HepG2 (cell line): ENCODE measurements at regions not wholly inside any gene's neighbourhood (a gene's known extent, or its start where the extent isn't known, plus 50 kb on each side); places are given as distances from the start of the nearest gene placed in this dataset.

Experiments
- ATAC-seq: fragments of 200-7000 bp; cut with Tn5 transposase; 3 replicates; pipeline ENCODE4 v1.9.1; 2020; ENCODE audit warnings: mild to moderate bottlenecking, moderate library complexity
- BruUV-seq: library from RNA; stranded (reverse); fragments of 400-500 nt; replicated peaks from 2 replicates; lab custom pipeline; 2021; lab: Mats Ljungman, UMichigan
- CTCF ChIA-PET: fragments of 300-600 bp; formaldehyde crosslinking; extraction: SDS; loops from one replicate; lab custom pipeline; 2021; ENCODE audit warnings: low total read pairs, inconsistent platforms, low intra/inter-chr PET ratio; lab: Yijun Ruan, JAX
- POLR2A ChIA-PET: fragments of 350-600 bp; sonication (Branson Sonifier 250); formaldehyde crosslinking; loops from one replicate; lab custom pipeline; 2020; ENCODE audit warnings: antibody characterized with exemption, inconsistent platforms; lab: Yijun Ruan, JAX
- DNase-seq: peaks from one replicate; pipeline ENCODE4 v3.0.0-alpha.2; 2015; ENCODE audit warnings: low spot score
- FAIRE-seq: peaks from 3 replicates; lab custom pipeline; 2011; peaks lifted over from hg19 to GRCh38; lab: Jason Lieb, UNC
- H2AFZ ChIP-seq: one replicate; pipeline ENCODE4 v1.6.1; 2011; ENCODE audit warnings: low read length, inconsistent platforms
- H3K27ac ChIP-seq: fragments of 300-600 bp; 3 replicates; pipeline ENCODE4 v1.8.0; 2011; ENCODE audit warnings: mixed run types, mild to moderate bottlenecking, mixed read lengths, low read length, inconsistent platforms; ENCODE audit not compliant: insufficient read depth; ENCODE audit errors: extremely low read length
- H3K27me3 ChIP-seq, 2 experiments: fragments of 200-600 bp in 1 of 2; 2 replicates in 1 of 2; 3 replicates in 1 of 2; pipeline versions ENCODE4 v1.6.0 to v1.8.0; 2011; ENCODE audit warnings: low read length in 2 of 2, mild to moderate bottlenecking in 2 of 2, moderate library complexity in 2 of 2, inconsistent platforms in 1 of 2; ENCODE audit not compliant: insufficient read depth in 2 of 2, control insufficient read depth in 1 of 2
- H3K36me3 ChIP-seq, 2 experiments: fragments of 200-600 bp in 1 of 2; replicated peaks in 1 of 2; 2 replicates in 1 of 2; 3 replicates in 1 of 2; pipeline versions ENCODE4 v1.5.1 to v1.8.0; 2011; ENCODE audit warnings: low read length in 2 of 2, inconsistent platforms in 1 of 2; ENCODE audit not compliant: insufficient read depth in 2 of 2, control insufficient read depth in 1 of 2
- H3K4me1 ChIP-seq: 2 replicates; pipeline ENCODE4 v1.5.1; 2012; ENCODE audit warnings: low read length, inconsistent platforms; ENCODE audit not compliant: insufficient read depth
- H3K4me2 ChIP-seq: 2 replicates; pipeline ENCODE4 v1.6.0; 2011; ENCODE audit warnings: low read depth, low read length, inconsistent platforms
- H3K4me3 ChIP-seq, 3 experiments: fragments of 200-600 bp in 1 of 3; sonication (generic), shearing (Covaris generic) in 1 of 3; replicated peaks in 1 of 3; 2 replicates each; pipeline ENCODE4 v1.5.1; 2011 to 2016; ENCODE audit warnings: low read length in 3 of 3, inconsistent platforms in 2 of 3, low read depth in 2 of 3, mild to moderate bottlenecking in 2 of 3, control low read depth in 1 of 3, mixed read lengths in 1 of 3; ENCODE audit not compliant: insufficient read depth in 1 of 3
- H3K79me2 ChIP-seq: one replicate; pipeline ENCODE4 v1.6.1; 2011; ENCODE audit warnings: low read length, inconsistent platforms; ENCODE audit not compliant: insufficient read depth
- H3K9ac ChIP-seq: 2 replicates; pipeline ENCODE4 v1.6.0; 2011; ENCODE audit warnings: mild to moderate bottlenecking, low read depth, low read length, inconsistent platforms; ENCODE audit not compliant: insufficient read depth
- H3K9me3 ChIP-seq: 2 replicates; pipeline ENCODE4 v1.5.1; 2012; ENCODE audit warnings: mild to moderate bottlenecking, low read length
- H4K20me1 ChIP-seq: 2 replicates; pipeline ENCODE4 v1.6.0; 2011; ENCODE audit warnings: inconsistent platforms, mild to moderate bottlenecking, low read length, moderate library complexity; ENCODE audit not compliant: insufficient read depth
- BHLHE40 ChIP-seq: IDR thresholded peaks from 2 replicates; pipeline ENCODE4 v1.6.1; 2011; ENCODE audit warnings: low read length, improper control_type of control experiment
- FOXJ3 ChIP-seq: sonication (generic); formaldehyde crosslinking; IDR thresholded peaks from 2 replicates; pipeline ENCODE4 v1.4.0; 2020; ENCODE audit warnings: missing genetic modification reagents, mild to moderate bottlenecking, borderline replicate concordance
- GLI4 ChIP-seq: sonication (generic); formaldehyde crosslinking; IDR thresholded peaks from 2 replicates; pipeline ENCODE4 v1.5.1; 2020; ENCODE audit warnings: missing genetic modification reagents, mild to moderate bottlenecking, moderate library complexity, borderline replicate concordance
- HDAC6 ChIP-seq: fragments of 200-600 bp; sonication (generic); IDR thresholded peaks from 2 replicates; pipeline ENCODE4 v1.7.0; 2017; ENCODE audit warnings: mild to moderate bottlenecking, antibody characterized with exemption, low read length, low read depth
- JUNB ChIP-seq: sonication (generic); formaldehyde crosslinking; IDR thresholded peaks from 2 replicates; pipeline ENCODE4 v1.8.0; 2022; ENCODE audit warnings: missing genetic modification reagents, mild to moderate bottlenecking, borderline replicate concordance
- SALL1 ChIP-seq: sonication (generic); formaldehyde crosslinking; IDR thresholded peaks from 2 replicates; pipeline ENCODE4 v1.8.0; 2022; ENCODE audit warnings: mild to moderate bottlenecking, missing genetic modification reagents
- SRSF4 ChIP-seq: fragments of 200-400 bp; formaldehyde crosslinking; IDR thresholded peaks from one replicate; pipeline ENCODE4 v1.6.1; 2018; ENCODE audit warnings: mild to moderate bottlenecking, low read depth, low read length, moderate library complexity; ENCODE audit not compliant: poor library complexity, severe bottlenecking
- ZBTB20 ChIP-seq: sonication (generic); formaldehyde crosslinking; IDR thresholded peaks from 2 replicates; pipeline ENCODE4 v1.8.1; 2023; ENCODE audit warnings: missing genetic modification reagents, low read depth, mild to moderate bottlenecking, borderline replicate concordance
- ZMYM3 ChIP-seq: sonication (generic); formaldehyde crosslinking; IDR thresholded peaks from 2 replicates; pipeline ENCODE4 v1.5.1; 2020; ENCODE audit warnings: mild to moderate bottlenecking, missing genetic modification reagents
- ZNF431 ChIP-seq: sonication (generic); formaldehyde crosslinking; IDR thresholded peaks from 2 replicates; pipeline ENCODE4 v1.9.0; 2022; ENCODE audit warnings: missing genetic modification reagents, low read depth, mild to moderate bottlenecking, borderline replicate concordance
- ZNF660 ChIP-seq: sonication (generic); formaldehyde crosslinking; IDR thresholded peaks from 2 replicates; pipeline ENCODE4 v1.5.1; 2020; ENCODE audit warnings: mild to moderate bottlenecking, low read depth, missing genetic modification reagents, borderline replicate concordance
- WGBS: methylation state at CpG from one replicate; pipeline ENCODE4 v1.1.6; 2017; ENCODE audit warnings: low lambda C conversion rate; 5-methylcytosine and 5-hydroxymethylcytosine counted together
- in situ Hi-C: cut with HindIII; loops from 2 replicates; pipeline ENCODE4 v1.10.0; 2017; ENCODE audit warnings: low pct_unique_long_range_greater_than_20kb; ENCODE audit not compliant: extremely low pct_ligation_motif_present
- intact Hi-C: fragments of 100-400 bp; cut with micrococcal nuclease; formaldehyde crosslinking; loops from one replicate; pipeline ENCODE4 v1.10.0; 2022; ENCODE audit not compliant: unreplicated experiment
- TF ChIP-seq, protein P1 (sequence below): sonication (generic); formaldehyde crosslinking; IDR thresholded peaks from 2 replicates; pipeline ENCODE4 v1.5.0; 2020; ENCODE audit warnings: mild to moderate bottlenecking, missing genetic modification reagents
- TF ChIP-seq, protein P2 (sequence below): sonication (generic); formaldehyde crosslinking; IDR thresholded peaks from 2 replicates; pipeline ENCODE4 v1.4.0; 2020; ENCODE audit warnings: missing genetic modification reagents

DNA sequence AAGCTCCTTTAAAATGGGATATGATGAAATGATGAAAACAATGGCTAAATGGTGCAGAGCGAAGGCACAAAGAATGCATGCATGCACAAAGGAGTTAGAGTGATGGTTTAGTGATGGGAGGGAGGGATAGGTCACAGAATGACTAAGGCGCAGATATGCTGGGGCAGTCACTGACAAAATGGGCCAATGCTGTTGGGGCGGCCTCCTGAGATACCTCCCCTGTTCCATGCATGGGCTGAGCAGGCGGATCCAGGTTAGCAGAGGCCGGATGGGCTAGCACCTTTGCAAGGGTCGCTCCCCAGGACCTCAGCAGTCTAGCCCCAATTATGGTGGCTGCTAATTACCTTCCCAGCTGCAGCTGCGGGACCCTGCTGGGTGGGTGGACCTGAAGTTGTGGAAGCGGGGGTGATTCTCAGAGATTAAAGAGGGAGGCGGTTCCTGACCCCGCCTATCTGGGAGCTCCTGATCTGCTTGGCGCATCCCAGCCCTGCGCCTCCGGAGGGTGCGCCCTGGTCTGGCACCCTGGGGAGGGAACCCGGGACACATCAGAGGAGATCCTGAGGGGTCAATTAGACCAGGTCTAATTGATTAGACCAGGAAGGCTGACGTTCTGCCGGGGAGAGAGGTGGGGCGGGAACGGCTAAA lies 175.0 kb downstream of the CYP26A1 start:
- CTCF ChIA-PET = no interaction called here
- no peak overlapping the region for H2AFZ ChIP-seq
- H3K9ac ChIP-seq = no peak overlapping the region
- WGBS = 84% methylated on average over 18 of the region's 19 CpGs
- H3K36me3 ChIP-seq = no peaks in the 10 kb centered on the region
- BruUV-seq = no TSS peak
- no peak overlapping the region for H3K4me2 ChIP-seq
- H3K27ac ChIP-seq = no peak overlapping the region
- DNase-seq = no peak
- ATAC-seq = no peak
- H3K9me3 ChIP-seq = no peaks in the 10 kb centered on the region
- POLR2A ChIA-PET = no interaction called here
- TF ChIP-seq, protein P1, sequence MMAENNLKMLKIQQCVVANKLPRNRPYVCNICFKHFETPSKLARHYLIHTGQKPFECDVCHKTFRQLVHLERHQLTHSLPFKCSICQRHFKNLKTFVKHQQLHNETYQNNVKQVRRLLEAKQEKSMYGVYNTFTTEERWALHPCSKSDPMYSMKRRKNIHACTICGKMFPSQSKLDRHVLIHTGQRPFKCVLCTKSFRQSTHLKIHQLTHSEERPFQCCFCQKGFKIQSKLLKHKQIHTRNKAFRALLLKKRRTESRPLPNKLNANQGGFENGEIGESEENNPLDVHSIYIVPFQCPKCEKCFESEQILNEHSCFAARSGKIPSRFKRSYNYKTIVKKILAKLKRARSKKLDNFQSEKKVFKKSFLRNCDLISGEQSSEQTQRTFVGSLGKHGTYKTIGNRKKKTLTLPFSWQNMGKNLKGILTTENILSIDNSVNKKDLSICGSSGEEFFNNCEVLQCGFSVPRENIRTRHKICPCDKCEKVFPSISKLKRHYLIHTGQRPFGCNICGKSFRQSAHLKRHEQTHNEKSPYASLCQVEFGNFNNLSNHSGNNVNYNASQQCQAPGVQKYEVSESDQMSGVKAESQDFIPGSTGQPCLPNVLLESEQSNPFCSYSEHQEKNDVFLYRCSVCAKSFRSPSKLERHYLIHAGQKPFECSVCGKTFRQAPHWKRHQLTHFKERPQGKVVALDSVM (CRISPR knock-in tag) = no peak
- TF ChIP-seq ZBTB20 = no peak
- no peak for TF ChIP-seq BHLHE40
- TF ChIP-seq, protein P2, sequence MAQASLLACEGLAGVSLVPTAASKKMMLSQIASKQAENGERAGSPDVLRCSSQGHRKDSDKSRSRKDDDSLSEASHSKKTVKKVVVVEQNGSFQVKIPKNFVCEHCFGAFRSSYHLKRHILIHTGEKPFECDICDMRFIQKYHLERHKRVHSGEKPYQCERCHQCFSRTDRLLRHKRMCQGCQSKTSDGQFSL = no peak
- TF ChIP-seq, all 625 proteins: peak for 0
- no peaks in the 10 kb centered on the region for H3K27me3 ChIP-seq
- H3K79me2 ChIP-seq = no peaks in the 10 kb centered on the region
- H4K20me1 ChIP-seq = no peaks in the 10 kb centered on the region
- no peak for FAIRE-seq
- no peak overlapping the region for H3K4me3 ChIP-seq
- in situ Hi-C loops (no loop called here), intact Hi-C loops (no loop called here)
- H3K4me1 ChIP-seq = peaks cover 40% of the 10 kb centered on the region

- no peak for FAIRE-seq
- POLR2A ChIA-PET = no interaction called here
- BruUV-seq = no TSS peak
- TF ChIP-seq ZNF431 (CRISPR knock-in tag) (no peak), JUNB (no peak), ZMYM3 (CRISPR knock-in tag) (peak; percentile 23; the same call in 1 of the 2 replicates), HDAC6 (no peak), SRSF4 (no peak), GLI4 (CRISPR knock-in tag) (no peak), ZNF660 (no peak), FOXJ3 (CRISPR knock-in tag) (no peak), SALL1 (CRISPR knock-in tag) (peak; percentile 62)
Measured at GRCh38 chr10:93250010-93250409, 176.3 kb downstream of the CYP26A1 start.

More at GRCh38 chr10:93250010-93250409, 176.3 kb downstream of the CYP26A1 start:
- 7% methylated on average over 5 of the region's 6 CpGs for WGBS
- in situ Hi-C loops = no loop called here
- CTCF ChIA-PET = no interaction called here
- peak overlapping the region in 1 of 3 experiments; percentile 58; a peak in 2 of 6 replicates for H3K4me3 ChIP-seq
- no peaks in the 10 kb centered on the region for H3K79me2 ChIP-seq
- no peaks in the 10 kb centered on the region for H3K27me3 ChIP-seq
- ATAC-seq = peak; percentile 70
- no peaks in the 10 kb centered on the region for H3K9me3 ChIP-seq
- no peak overlapping the region for H3K9ac ChIP-seq
- peak overlapping the region; percentile 28 for H3K27ac ChIP-seq
- H3K36me3 ChIP-seq = no peaks in the 10 kb centered on the region
- H3K4me1 ChIP-seq = peaks cover 41% of the 10 kb centered on the region
- intact Hi-C loops = no loop called here
- no peaks in the 10 kb centered on the region for H4K20me1 ChIP-seq
- no peak for DNase-seq
- peak overlapping the region; percentile 90 for H2AFZ ChIP-seq
- peak overlapping the region; percentile 81 for H3K4me2 ChIP-seq
